LNCAP (cell line): ENCODE measurements at regions not wholly inside any gene's neighbourhood (a gene's known extent, or its start where the extent isn't known, plus 50 kb on each side); places are given as distances from the start of the nearest gene placed in this dataset.

ENCODE experiments used
- TF ChIP-seq, protein P1 (sequence below): fragments of 450-650 bp; IDR thresholded peaks from 2 replicates; pipeline ENCODE4 v1.5.1; 2017; ENCODE audit warnings: mild to moderate bottlenecking

DNA sequence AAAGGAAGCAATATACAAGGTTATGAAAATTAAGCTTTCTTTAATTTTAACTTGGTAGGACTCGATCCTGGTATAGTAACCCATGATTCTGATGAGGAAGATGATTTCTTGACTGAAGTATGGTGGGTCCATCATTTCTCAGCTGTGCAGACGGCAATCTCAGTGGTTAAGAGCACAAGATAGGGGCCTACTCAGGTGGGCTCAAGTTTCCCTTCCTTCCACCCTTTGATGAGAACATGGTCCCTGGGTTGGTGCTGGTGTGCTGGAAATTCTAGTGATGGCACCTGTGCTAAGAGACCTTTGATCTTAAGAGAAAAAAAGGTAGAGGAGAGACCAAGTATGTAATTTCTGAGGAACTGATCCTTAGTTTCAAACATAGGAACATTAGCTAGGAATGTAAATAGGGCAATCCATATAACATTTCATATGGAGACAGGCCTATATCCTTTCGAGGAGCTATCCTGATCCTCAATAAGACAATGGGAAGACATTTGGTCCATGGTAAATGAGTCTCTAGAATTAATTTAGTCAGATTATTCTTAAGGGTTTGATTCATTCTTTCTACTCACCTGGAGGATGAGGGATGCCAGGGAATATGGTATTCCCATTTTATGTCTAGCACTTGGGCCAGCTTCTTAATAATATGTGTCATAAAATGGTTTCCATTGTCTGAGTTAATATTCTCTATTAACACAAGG lies 104.5 kb upstream of the NECTIN3 start:
- TF ChIP-seq, protein P1, sequence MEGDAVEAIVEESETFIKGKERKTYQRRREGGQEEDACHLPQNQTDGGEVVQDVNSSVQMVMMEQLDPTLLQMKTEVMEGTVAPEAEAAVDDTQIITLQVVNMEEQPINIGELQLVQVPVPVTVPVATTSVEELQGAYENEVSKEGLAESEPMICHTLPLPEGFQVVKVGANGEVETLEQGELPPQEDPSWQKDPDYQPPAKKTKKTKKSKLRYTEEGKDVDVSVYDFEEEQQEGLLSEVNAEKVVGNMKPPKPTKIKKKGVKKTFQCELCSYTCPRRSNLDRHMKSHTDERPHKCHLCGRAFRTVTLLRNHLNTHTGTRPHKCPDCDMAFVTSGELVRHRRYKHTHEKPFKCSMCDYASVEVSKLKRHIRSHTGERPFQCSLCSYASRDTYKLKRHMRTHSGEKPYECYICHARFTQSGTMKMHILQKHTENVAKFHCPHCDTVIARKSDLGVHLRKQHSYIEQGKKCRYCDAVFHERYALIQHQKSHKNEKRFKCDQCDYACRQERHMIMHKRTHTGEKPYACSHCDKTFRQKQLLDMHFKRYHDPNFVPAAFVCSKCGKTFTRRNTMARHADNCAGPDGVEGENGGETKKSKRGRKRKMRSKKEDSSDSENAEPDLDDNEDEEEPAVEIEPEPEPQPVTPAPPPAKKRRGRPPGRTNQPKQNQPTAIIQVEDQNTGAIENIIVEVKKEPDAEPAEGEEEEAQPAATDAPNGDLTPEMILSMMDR: no peak

DNA sequence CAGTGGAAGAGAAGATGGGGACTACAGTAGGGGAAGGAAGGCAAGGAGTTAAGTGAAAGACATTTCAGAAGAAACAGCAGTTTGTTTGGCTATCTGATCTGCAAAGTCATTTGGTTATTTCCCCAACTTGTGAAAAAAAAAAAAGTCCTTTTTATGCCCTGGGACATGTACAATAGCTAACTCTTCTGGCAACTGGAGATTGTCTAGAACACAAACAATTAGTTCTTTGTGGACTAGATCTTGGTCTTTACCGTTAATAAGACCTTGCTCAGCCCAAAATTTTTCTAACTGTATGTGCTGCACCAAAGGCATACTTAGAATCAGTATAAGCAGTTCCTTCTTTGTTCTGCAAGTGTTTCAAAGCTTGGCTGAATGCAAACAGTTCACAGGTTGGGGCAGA lies 103.5 kb upstream of the NECTIN3 start:
- TF ChIP-seq, protein P1: no peak

DNA sequence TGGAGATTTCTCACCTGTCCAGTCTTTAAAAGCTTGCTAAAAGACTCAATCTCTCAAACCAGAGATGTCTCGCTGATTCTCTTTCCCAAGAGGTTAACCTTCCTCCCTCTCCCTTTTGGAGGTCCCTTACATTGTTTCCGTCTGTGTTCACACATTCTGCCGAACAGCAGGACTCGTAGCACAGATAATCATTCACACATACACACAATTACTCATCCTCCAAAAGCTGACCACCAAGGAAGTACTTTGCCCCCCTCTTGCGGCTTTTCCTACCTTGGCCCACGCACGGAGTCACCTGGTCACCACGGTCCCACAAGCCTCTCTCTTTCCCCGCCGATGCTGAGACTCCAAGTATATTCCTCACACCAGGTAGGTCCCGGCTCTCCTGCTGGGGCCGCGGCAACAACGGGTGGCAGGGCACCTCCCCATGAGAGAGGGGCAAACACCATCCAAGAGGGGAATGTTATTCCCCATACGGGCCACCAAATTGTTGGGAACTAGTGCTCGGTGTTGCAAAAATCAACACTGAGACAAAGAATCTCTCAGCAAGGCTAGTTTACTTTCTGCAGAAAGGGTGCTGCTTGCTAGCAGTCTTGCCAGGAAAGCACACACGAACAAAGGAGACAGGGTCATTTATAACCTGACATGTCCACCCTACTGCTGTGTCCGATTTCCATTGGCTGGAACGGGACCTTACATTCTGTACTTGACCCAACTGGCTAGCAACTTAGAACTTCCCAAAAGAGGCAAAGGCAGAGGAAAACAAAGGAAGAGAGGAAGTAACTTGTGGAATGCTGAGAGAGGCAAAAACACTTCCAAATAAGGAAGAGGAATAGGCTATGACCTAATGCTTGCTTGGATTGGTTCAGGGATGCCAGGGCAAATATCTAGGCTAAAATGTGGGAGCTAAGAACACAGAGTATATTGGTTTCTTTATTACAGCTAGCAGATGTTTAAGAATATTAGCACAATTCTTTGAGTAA lies 102.1 kb upstream of the NECTIN3 start:
- TF ChIP-seq, protein P1: no peak

DNA sequence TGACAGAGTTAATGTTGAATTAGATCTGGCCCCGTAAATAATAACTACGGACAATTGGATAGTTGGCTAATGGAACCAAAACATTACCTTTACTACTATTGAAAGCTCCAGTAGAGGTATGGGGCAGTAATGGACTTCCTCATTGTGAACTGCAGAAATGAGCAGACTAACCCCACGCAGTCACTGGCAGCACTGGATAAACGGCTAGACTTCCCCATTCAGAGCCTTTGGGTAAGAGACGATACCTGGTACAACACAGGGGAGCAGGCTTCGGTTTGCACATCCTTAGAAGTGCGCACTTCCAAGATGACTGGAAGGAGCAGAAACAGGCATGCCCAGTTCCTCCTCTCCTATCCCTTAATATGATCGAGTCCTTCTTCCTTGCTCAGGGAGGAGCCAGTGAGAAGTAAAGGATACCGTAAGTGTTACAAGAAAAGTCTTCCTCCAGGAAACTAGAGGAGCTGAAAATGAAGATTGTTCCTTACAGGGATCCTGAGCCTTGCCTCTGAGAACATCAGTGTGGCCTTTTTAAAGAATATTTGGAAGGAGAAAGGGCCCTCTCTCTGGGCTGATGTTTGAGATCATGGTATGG lies 100.5 kb upstream of the NECTIN3 start:
- TF ChIP-seq, protein P1: no peak

DNA sequence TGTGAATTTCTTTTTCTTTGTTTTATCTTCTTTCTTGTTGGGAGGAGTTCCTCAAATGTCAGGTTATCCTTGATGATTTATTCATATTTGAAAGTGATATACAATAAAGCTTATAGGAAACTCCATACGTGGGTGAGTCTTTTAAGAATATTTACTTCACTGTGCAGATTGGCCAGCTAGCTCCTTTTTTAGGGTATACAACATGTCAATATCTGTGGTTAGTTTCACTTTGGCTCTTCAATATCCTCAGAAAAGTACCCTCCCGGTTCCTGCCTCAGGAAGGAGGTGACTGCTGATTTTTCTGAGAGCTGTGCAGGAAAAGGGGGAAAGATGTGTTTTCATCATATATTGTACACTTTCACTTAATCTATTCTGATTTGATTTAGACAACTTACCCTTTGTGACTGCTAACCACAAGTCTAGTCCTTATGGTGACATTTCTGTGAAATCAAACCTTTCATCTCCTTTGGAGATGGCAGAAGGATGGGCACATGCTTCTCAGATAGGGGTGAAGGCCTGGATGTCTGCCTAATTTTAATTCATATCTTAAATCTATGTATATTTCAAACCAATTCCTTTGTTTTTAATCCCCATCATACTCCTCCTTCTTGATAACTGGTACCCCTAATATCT lies 98.2 kb upstream of the NECTIN3 start:
- TF ChIP-seq, protein P1: no peak

DNA sequence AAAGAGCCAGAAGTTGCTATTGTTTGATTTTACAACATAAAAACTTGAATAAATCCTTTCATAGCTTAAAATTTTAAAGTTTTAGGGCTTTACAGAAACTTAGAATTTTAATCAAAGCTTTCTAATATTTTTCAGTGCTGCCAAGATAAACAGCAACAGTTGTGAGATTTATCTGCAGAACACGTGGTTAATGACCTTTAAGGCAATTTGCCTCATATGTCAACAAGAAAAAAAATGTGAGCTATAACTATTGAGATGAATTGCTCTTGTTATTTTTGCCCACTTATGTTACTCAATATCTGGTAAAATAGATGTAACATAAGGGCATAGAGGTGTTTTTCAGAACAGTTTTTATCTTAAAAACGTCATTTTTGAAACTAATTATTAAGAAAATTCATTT lies 96.7 kb upstream of the NECTIN3 start:
- TF ChIP-seq, protein P1: no peak
